ENCODE measurements at regions not wholly inside any gene's neighbourhood (a gene's known extent, or its start where the extent isn't known, plus 50 kb on each side); places are given as distances from the start of the nearest gene placed in this dataset.
A peak's percentile ranks its signal among the peaks of the same experiment; 100 is the strongest.
"Not testable (repeated sequence)": the region's sequence is repeated elsewhere in the genome, so short reads cannot be mapped to it uniquely, and the experiment has no call there.

- Mint-ChIP-seq H3K4me3 (no peak overlapping the region), H3K36me3 (no peaks in the 10 kb centered on the region), H3K27ac (no peak overlapping the region), H3K4me1 (ENCODE audit: low read depth in 2 of 2) (peaks cover 4 to 11% of the 10 kb centered on the region in 2 donors), H3K27me3 (peaks cover 0 to 3% of the 10 kb centered on the region in 2 donors), H3K9me3 (no peaks in the 10 kb centered on the region)
- no peak for ATAC-seq
- no peak for DNase-seq (ENCODE audit: low spot score)
Observed at GRCh38 chr9:615756-616155, 225.7 kb upstream of the DMRT1 start.

- no peaks in the 10 kb centered on the region for H3K9me3 Mint-ChIP-seq
- ATAC-seq (no peak), DNase-seq (ENCODE audit: low spot score) (no peak)
- H3K4me1 Mint-ChIP-seq (ENCODE audit: low read depth in 2 of 2), result peaks cover 4 to 11% of the 10 kb centered on the region in 2 donors
- H3K4me3 Mint-ChIP-seq, result no peak overlapping the region
- H3K27ac Mint-ChIP-seq, result no peak overlapping the region
- peaks cover 4 to 6% of the 10 kb centered on the region in 2 donors for H3K27me3 Mint-ChIP-seq
- no peaks in the 10 kb centered on the region for H3K36me3 Mint-ChIP-seq
Observed at GRCh38 chr9:616694-617093, 224.8 kb upstream of the DMRT1 start.

- H3K27ac Mint-ChIP-seq, result no peak overlapping the region
- ATAC-seq (no peak), DNase-seq (ENCODE audit: low spot score) (no peak)
- no peaks in the 10 kb centered on the region for H3K36me3 Mint-ChIP-seq
- no peak overlapping the region for H3K4me3 Mint-ChIP-seq
- peaks cover 4 to 11% of the 10 kb centered on the region in 2 donors for H3K4me1 Mint-ChIP-seq (ENCODE audit: low read depth in 2 of 2)
- peaks cover 7 to 8% of the 10 kb centered on the region in 2 donors for H3K27me3 Mint-ChIP-seq
- H3K9me3 Mint-ChIP-seq, result no peaks in the 10 kb centered on the region
Observed at GRCh38 chr9:617445-618085, 223.9 kb upstream of the DMRT1 start.

GRCh38 chr9:618478-618877, 223.0 kb upstream of the DMRT1 start:
- no peak overlapping the region for H3K4me3 Mint-ChIP-seq
- H3K9me3 Mint-ChIP-seq, result no peaks in the 10 kb centered on the region
- H3K27ac Mint-ChIP-seq, result no peak overlapping the region
- H3K4me1 Mint-ChIP-seq (ENCODE audit: low read depth in 2 of 2), result peaks cover 4 to 11% of the 10 kb centered on the region in 2 donors
- DNase-seq (ENCODE audit: low spot score) (no peak), ATAC-seq (no peak)
- peaks cover 7 to 10% of the 10 kb centered on the region in 2 donors for H3K27me3 Mint-ChIP-seq
- H3K36me3 Mint-ChIP-seq, result no peaks in the 10 kb centered on the region

GRCh38 chr9:621201-621855, 220.2 kb upstream of the DMRT1 start:
- H3K27ac Mint-ChIP-seq, result no peak overlapping the region
- no peaks in the 10 kb centered on the region for H3K36me3 Mint-ChIP-seq
- DNase-seq (ENCODE audit: low spot score), result no peak
- H3K4me1 Mint-ChIP-seq (ENCODE audit: low read depth in 2 of 2), result no peaks in the 10 kb centered on the region
- no peaks in the 10 kb centered on the region for H3K9me3 Mint-ChIP-seq
- no peak for ATAC-seq
- no peak overlapping the region for H3K4me3 Mint-ChIP-seq
- peaks cover 7 to 9% of the 10 kb centered on the region in 2 donors for H3K27me3 Mint-ChIP-seq

- Mint-ChIP-seq H3K9me3 (no peaks in the 10 kb centered on the region), H3K4me3 (no peak overlapping the region), H3K36me3 (no peaks in the 10 kb centered on the region), H3K27ac (no peak overlapping the region), H3K27me3 (peaks cover 7 to 16% of the 10 kb centered on the region in 2 donors), H3K4me1 (ENCODE audit: low read depth in 2 of 2) (no peaks in the 10 kb centered on the region)
- DNase-seq (ENCODE audit: low spot score), result no peak
- no peak for ATAC-seq
Observed at GRCh38 chr9:624935-625500, 216.5 kb upstream of the DMRT1 start.

GRCh38 chr9:625613-626012, 215.9 kb upstream of the DMRT1 start:
- DNase-seq (ENCODE audit: low spot score), result no peak
- Mint-ChIP-seq H3K4me3 (no peak overlapping the region), H3K36me3 (no peaks in the 10 kb centered on the region), H3K27ac (peak overlapping the region in 1 of 2 donors; percentile 20), H3K27me3 (peaks cover 7 to 16% of the 10 kb centered on the region in 2 donors), H3K9me3 (no peaks in the 10 kb centered on the region), H3K4me1 (ENCODE audit: low read depth in 2 of 2) (no peaks in the 10 kb centered on the region)
- ATAC-seq, result no peak

GRCh38 chr9:626114-626513, 215.4 kb upstream of the DMRT1 start:
- not testable (repeated sequence) for DNase-seq (ENCODE audit: low spot score); ATAC-seq; H3K9me3 Mint-ChIP-seq; H3K4me3 Mint-ChIP-seq; H3K4me1 Mint-ChIP-seq (ENCODE audit: low read depth in 2 of 2); H3K36me3 Mint-ChIP-seq
- Mint-ChIP-seq H3K27me3 (peaks cover 7 to 16% of the 10 kb centered on the region in 2 donors), H3K27ac (peak overlapping the region in 1 of 2 donors; percentile 20)

GRCh38 chr9:626596-626995, 214.9 kb upstream of the DMRT1 start:
- H3K9me3 Mint-ChIP-seq, result no peaks in the 10 kb centered on the region
- H3K27ac Mint-ChIP-seq, result peak overlapping the region in 1 of 2 donors; percentile 20
- no peak for ATAC-seq
- H3K4me1 Mint-ChIP-seq (ENCODE audit: low read depth in 2 of 2), result peaks cover under 1 to 3% of the 10 kb centered on the region in 2 donors
- H3K36me3 Mint-ChIP-seq, result no peaks in the 10 kb centered on the region
- H3K4me3 Mint-ChIP-seq, result no peak overlapping the region
- no peak for DNase-seq (ENCODE audit: low spot score)
- H3K27me3 Mint-ChIP-seq, result peaks cover 4 to 14% of the 10 kb centered on the region in 2 donors

GRCh38 chr9:627336-627970, 214.0 kb upstream of the DMRT1 start:
- Mint-ChIP-seq H3K4me3 (no peak overlapping the region), H3K27ac (no peak overlapping the region), H3K9me3 (no peaks in the 10 kb centered on the region), H3K27me3 (peaks cover 0 to 13% of the 10 kb centered on the region in 2 donors), H3K36me3 (no peaks in the 10 kb centered on the region), H3K4me1 (ENCODE audit: low read depth in 2 of 2) (peaks cover 5 to 12% of the 10 kb centered on the region in 2 donors)
- ATAC-seq, result no peak
- DNase-seq (ENCODE audit: low spot score), result no peak

- H3K27me3 Mint-ChIP-seq, result peaks cover 0 to 11% of the 10 kb centered on the region in 2 donors
- ATAC-seq (no peak), DNase-seq (ENCODE audit: low spot score) (no peak)
- H3K36me3 Mint-ChIP-seq, result no peaks in the 10 kb centered on the region
- peak overlapping the region in 1 of 2 donors; percentile 37 for H3K27ac Mint-ChIP-seq
- no peak overlapping the region for H3K4me3 Mint-ChIP-seq
- H3K4me1 Mint-ChIP-seq (ENCODE audit: low read depth in 2 of 2), result peaks cover 5 to 12% of the 10 kb centered on the region in 2 donors
- H3K9me3 Mint-ChIP-seq, result no peaks in the 10 kb centered on the region
Observed at GRCh38 chr9:629146-629545, 212.4 kb upstream of the DMRT1 start.

- Mint-ChIP-seq H3K27ac (no peak overlapping the region), H3K4me1 (ENCODE audit: low read depth in 2 of 2) (peaks cover 5 to 12% of the 10 kb centered on the region in 2 donors), H3K27me3 (peaks cover 0 to 10% of the 10 kb centered on the region in 2 donors), H3K36me3 (no peaks in the 10 kb centered on the region), H3K9me3 (no peaks in the 10 kb centered on the region), H3K4me3 (no peak overlapping the region)
- DNase-seq (ENCODE audit: low spot score), result no peak
- ATAC-seq, result no peak
Observed at GRCh38 chr9:630817-631216, 210.7 kb upstream of the DMRT1 start.

- no peak for DNase-seq (ENCODE audit: low spot score)
- Mint-ChIP-seq H3K4me1 (ENCODE audit: low read depth in 2 of 2) (peaks cover 5 to 12% of the 10 kb centered on the region in 2 donors), H3K4me3 (no peak overlapping the region), H3K27me3 (peaks cover 0 to 8% of the 10 kb centered on the region in 2 donors), H3K27ac (no peak overlapping the region), H3K9me3 (no peaks in the 10 kb centered on the region), H3K36me3 (no peaks in the 10 kb centered on the region)
- ATAC-seq, result no peak
Observed at GRCh38 chr9:631596-631995, 209.9 kb upstream of the DMRT1 start.

- Mint-ChIP-seq H3K27ac (no peak overlapping the region), H3K27me3 (peaks cover 0 to 8% of the 10 kb centered on the region in 2 donors), H3K4me1 (ENCODE audit: low read depth in 2 of 2) (peaks cover 8 to 22% of the 10 kb centered on the region in 2 donors), H3K36me3 (no peaks in the 10 kb centered on the region), H3K4me3 (no peak overlapping the region), H3K9me3 (no peaks in the 10 kb centered on the region)
- DNase-seq (ENCODE audit: low spot score), result no peak
- no peak for ATAC-seq
Observed at GRCh38 chr9:633461-633860, 208.0 kb upstream of the DMRT1 start.

All from natural killer cell treated with Interleukin-12 subunit alpha and Interleukin-12 subunit beta and Interleukin-15 and Interleukin-18, amount 100 ng/mL, for 72 hours (primary cell).